Liver (tissue), 8 donors: ENCODE measurements at regions not wholly inside any gene's neighbourhood (a gene's known extent, or its start where the extent isn't known, plus 50 kb on each side); places are given as distances from the start of the nearest gene placed in this dataset.

Experiments
- DNase-seq: peaks from one replicate; pipeline ENCODE4 v3.0.0-alpha.2; 2017; ENCODE audit warnings: low spot score
- H3K27ac ChIP-seq, 2 donors: one replicate each; pipeline ENCODE4 v1.7.0; 2013; ENCODE audit warnings: inconsistent platforms in 2 of 2, low read length in 2 of 2, control low read depth in 1 of 2, low read depth in 1 of 2, mild to moderate bottlenecking in 1 of 2
- H3K27me3 ChIP-seq, 4 donors: one replicate each; pipeline versions ENCODE4 v1.6.1 to v1.7.0; 2013; ENCODE audit warnings: low read length in 3 of 4, inconsistent platforms in 1 of 4, mild to moderate bottlenecking in 1 of 4, moderate library complexity in 1 of 4; ENCODE audit not compliant: control insufficient read depth in 4 of 4, insufficient read depth in 4 of 4
- H3K36me3 ChIP-seq, 4 donors: one replicate each; pipeline versions ENCODE4 v1.6.1 to v1.7.0; 2013; ENCODE audit warnings: low read length in 3 of 4, mild to moderate bottlenecking in 3 of 4, low read depth in 1 of 4, moderate library complexity in 1 of 4; ENCODE audit not compliant: control insufficient read depth in 4 of 4, insufficient read depth in 3 of 4
- H3K4me1 ChIP-seq, 4 donors: one replicate each; pipeline versions ENCODE4 v1.6.1 to v1.7.0; 2013; ENCODE audit warnings: low read length in 3 of 4, mild to moderate bottlenecking in 3 of 4, moderate library complexity in 1 of 4; ENCODE audit not compliant: control insufficient read depth in 4 of 4, insufficient read depth in 4 of 4
- H3K4me3 ChIP-seq, 3 donors: one replicate each; pipeline versions ENCODE4 v1.6.1 to v1.7.0; 2013; ENCODE audit warnings: low read length in 3 of 3, control low read depth in 1 of 3, low read depth in 1 of 3, mild to moderate bottlenecking in 1 of 3
- H3K9ac ChIP-seq, 2 donors: one replicate each; pipeline ENCODE4 v1.7.0; 2013; ENCODE audit warnings: low read length in 2 of 2, mild to moderate bottlenecking in 2 of 2, moderate library complexity in 2 of 2, control low read depth in 1 of 2, low read depth in 1 of 2
- H3K9me3 ChIP-seq, 4 donors: one replicate each; pipeline versions ENCODE4 v1.6.1 to v1.7.0; 2013; ENCODE audit warnings: low read length in 3 of 4; ENCODE audit not compliant: control insufficient read depth in 4 of 4
- EGR1 ChIP-seq, 2 donors: IDR thresholded peaks; 2 replicates each; pipeline ENCODE4 v1.6.1; 2016 to 2018; ENCODE audit warnings: antibody characterized with exemption in 2 of 2, low read depth in 2 of 2
- FOXA1 ChIP-seq: IDR thresholded peaks from 2 replicates; pipeline ENCODE4 v1.6.1; 2016; ENCODE audit warnings: antibody characterized with exemption
- FOXA2 ChIP-seq: IDR thresholded peaks from 2 replicates; pipeline ENCODE4 v1.6.1; 2016; ENCODE audit warnings: antibody characterized with exemption
- GABPA ChIP-seq, 2 donors: IDR thresholded peaks in 1 of 2; conservative IDR thresholded peaks in 1 of 2; 2 replicates each; pipeline ENCODE4 v1.6.1; 2016; ENCODE audit warnings: antibody characterized with exemption in 2 of 2, mild to moderate bottlenecking in 1 of 2, moderate library complexity in 1 of 2
- HNF4A ChIP-seq, 2 donors: conservative IDR thresholded peaks; 2 replicates each; pipeline ENCODE4 v1.6.1; 2016; ENCODE audit warnings: antibody characterized with exemption in 2 of 2, mild to moderate bottlenecking in 2 of 2
- HNF4G ChIP-seq: IDR thresholded peaks from 2 replicates; pipeline ENCODE4 v1.6.1; 2016; ENCODE audit warnings: antibody characterized with exemption
- JUND ChIP-seq, 2 donors: IDR thresholded peaks; 2 replicates each; pipeline ENCODE4 v1.6.1; 2016; ENCODE audit warnings: antibody characterized with exemption in 2 of 2
- NR2F2 ChIP-seq: IDR thresholded peaks from 2 replicates; pipeline ENCODE4 v1.6.1; 2016; ENCODE audit warnings: antibody characterized with exemption
- RAD21 ChIP-seq, 2 donors: IDR thresholded peaks; 2 replicates each; pipeline ENCODE4 v1.6.1; 2016; ENCODE audit warnings: antibody characterized with exemption in 2 of 2, mild to moderate bottlenecking in 2 of 2
- RXRA ChIP-seq, 2 donors: IDR thresholded peaks; 2 replicates each; pipeline ENCODE4 v1.6.1; 2017 to 2018; ENCODE audit warnings: antibody characterized with exemption in 2 of 2, mild to moderate bottlenecking in 1 of 2
- SP1 ChIP-seq: IDR thresholded peaks from 2 replicates; pipeline ENCODE4 v1.6.1; 2018; ENCODE audit warnings: antibody characterized with exemption, mild to moderate bottlenecking
- TAF1 ChIP-seq: conservative IDR thresholded peaks from 2 replicates; pipeline ENCODE4 v1.6.1; 2016; ENCODE audit warnings: antibody characterized with exemption, mild to moderate bottlenecking
- YY1 ChIP-seq: IDR thresholded peaks from 2 replicates; pipeline ENCODE4 v1.6.1; 2016; ENCODE audit warnings: antibody characterized with exemption, mild to moderate bottlenecking
- WGBS: extraction: QIAGEN DNeasy Blood & Tissue Kit; methylation state at CpG from one replicate; pipeline ENCODE4 v1.1.7; 2013; 5-methylcytosine and 5-hydroxymethylcytosine counted together
- TF ChIP-seq, protein P1 (sequence below): IDR thresholded peaks from 2 replicates; pipeline ENCODE4 v1.6.1; 2016; ENCODE audit warnings: antibody characterized with exemption
- TF ChIP-seq, protein P2 (sequence below): IDR thresholded peaks from 2 replicates; pipeline ENCODE4 v1.6.1; 2016; ENCODE audit warnings: antibody characterized with exemption
- TF ChIP-seq, protein P3 (sequence below): IDR thresholded peaks from 2 replicates; pipeline ENCODE4 v1.6.1; 2016; ENCODE audit warnings: antibody characterized with exemption, mild to moderate bottlenecking
- TF ChIP-seq, protein P4 (sequence below): IDR thresholded peaks from 2 replicates; pipeline ENCODE4 v1.6.1; 2016; ENCODE audit warnings: antibody characterized with exemption
- TF ChIP-seq, protein P5 (sequence below): fragments of 150-350 bp; IDR thresholded peaks from 2 replicates; pipeline ENCODE4 v1.5.1; 2017; ENCODE audit warnings: improper control_type of control experiment, low read depth, low read length; ENCODE audit not compliant: missing input control
- donor health status: healthy.
- donor health status: healthy.
- donor health status: healthy.
- donor health status: healthy.
- donor health status: healthy.

DNA sequence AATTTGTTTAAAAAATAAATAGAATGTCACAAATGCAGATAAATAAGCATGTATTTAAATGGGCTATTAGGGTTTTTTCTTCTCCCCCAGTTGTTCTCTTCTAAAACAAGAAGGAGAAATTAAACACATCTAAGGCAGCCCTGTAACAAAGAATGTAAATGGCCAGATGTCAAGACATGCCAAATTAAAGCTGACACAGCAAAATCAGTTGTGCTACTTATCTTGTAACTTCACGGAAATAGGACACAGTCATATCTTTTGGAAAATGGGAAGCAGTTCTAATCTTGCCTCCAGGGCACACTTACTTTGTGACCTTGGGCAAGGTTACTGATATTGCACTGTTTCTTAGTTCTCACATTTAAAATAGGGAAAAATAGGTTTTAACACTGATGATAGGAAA, 200.1 kb upstream of the NRXN1 start:
- TF ChIP-seq, protein P1, sequence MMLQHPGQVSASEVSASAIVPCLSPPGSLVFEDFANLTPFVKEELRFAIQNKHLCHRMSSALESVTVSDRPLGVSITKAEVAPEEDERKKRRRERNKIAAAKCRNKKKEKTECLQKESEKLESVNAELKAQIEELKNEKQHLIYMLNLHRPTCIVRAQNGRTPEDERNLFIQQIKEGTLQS = no peak
- no peak for TF ChIP-seq SP1
- TF ChIP-seq, protein P2, sequence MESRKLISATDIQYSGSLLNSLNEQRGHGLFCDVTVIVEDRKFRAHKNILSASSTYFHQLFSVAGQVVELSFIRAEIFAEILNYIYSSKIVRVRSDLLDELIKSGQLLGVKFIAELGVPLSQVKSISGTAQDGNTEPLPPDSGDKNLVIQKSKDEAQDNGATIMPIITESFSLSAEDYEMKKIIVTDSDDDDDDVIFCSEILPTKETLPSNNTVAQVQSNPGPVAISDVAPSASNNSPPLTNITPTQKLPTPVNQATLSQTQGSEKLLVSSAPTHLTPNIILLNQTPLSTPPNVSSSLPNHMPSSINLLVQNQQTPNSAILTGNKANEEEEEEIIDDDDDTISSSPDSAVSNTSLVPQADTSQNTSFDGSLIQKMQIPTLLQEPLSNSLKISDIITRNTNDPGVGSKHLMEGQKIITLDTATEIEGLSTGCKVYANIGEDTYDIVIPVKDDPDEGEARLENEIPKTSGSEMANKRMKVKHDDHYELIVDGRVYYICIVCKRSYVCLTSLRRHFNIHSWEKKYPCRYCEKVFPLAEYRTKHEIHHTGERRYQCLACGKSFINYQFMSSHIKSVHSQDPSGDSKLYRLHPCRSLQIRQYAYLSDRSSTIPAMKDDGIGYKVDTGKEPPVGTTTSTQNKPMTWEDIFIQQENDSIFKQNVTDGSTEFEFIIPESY = no peak
- no peak for TF ChIP-seq TAF1
- no peak for TF ChIP-seq HNF4A (conservative IDR thresholded peaks at IDR 0.05)
- no peak for TF ChIP-seq FOXA2
- no peak for TF ChIP-seq NR2F2
- no peak for TF ChIP-seq HNF4G
- TF ChIP-seq RAD21 (IDR thresholded peaks at IDR 0.05) = no peak
- TF ChIP-seq EGR1 (IDR thresholded peaks at IDR 0.05; ENCODE audit: low read depth in 2 of 2) = no peak
- no peak for TF ChIP-seq RXRA (IDR thresholded peaks at IDR 0.05)
- TF ChIP-seq FOXA1 = no peak
- no peak for TF ChIP-seq YY1
- TF ChIP-seq, protein P3, sequence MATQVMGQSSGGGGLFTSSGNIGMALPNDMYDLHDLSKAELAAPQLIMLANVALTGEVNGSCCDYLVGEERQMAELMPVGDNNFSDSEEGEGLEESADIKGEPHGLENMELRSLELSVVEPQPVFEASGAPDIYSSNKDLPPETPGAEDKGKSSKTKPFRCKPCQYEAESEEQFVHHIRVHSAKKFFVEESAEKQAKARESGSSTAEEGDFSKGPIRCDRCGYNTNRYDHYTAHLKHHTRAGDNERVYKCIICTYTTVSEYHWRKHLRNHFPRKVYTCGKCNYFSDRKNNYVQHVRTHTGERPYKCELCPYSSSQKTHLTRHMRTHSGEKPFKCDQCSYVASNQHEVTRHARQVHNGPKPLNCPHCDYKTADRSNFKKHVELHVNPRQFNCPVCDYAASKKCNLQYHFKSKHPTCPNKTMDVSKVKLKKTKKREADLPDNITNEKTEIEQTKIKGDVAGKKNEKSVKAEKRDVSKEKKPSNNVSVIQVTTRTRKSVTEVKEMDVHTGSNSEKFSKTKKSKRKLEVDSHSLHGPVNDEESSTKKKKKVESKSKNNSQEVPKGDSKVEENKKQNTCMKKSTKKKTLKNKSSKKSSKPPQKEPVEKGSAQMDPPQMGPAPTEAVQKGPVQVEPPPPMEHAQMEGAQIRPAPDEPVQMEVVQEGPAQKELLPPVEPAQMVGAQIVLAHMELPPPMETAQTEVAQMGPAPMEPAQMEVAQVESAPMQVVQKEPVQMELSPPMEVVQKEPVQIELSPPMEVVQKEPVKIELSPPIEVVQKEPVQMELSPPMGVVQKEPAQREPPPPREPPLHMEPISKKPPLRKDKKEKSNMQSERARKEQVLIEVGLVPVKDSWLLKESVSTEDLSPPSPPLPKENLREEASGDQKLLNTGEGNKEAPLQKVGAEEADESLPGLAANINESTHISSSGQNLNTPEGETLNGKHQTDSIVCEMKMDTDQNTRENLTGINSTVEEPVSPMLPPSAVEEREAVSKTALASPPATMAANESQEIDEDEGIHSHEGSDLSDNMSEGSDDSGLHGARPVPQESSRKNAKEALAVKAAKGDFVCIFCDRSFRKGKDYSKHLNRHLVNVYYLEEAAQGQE = no peak
- TF ChIP-seq, protein P4, sequence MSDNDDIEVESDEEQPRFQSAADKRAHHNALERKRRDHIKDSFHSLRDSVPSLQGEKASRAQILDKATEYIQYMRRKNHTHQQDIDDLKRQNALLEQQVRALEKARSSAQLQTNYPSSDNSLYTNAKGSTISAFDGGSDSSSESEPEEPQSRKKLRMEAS = no peak
- TF ChIP-seq, protein P5, sequence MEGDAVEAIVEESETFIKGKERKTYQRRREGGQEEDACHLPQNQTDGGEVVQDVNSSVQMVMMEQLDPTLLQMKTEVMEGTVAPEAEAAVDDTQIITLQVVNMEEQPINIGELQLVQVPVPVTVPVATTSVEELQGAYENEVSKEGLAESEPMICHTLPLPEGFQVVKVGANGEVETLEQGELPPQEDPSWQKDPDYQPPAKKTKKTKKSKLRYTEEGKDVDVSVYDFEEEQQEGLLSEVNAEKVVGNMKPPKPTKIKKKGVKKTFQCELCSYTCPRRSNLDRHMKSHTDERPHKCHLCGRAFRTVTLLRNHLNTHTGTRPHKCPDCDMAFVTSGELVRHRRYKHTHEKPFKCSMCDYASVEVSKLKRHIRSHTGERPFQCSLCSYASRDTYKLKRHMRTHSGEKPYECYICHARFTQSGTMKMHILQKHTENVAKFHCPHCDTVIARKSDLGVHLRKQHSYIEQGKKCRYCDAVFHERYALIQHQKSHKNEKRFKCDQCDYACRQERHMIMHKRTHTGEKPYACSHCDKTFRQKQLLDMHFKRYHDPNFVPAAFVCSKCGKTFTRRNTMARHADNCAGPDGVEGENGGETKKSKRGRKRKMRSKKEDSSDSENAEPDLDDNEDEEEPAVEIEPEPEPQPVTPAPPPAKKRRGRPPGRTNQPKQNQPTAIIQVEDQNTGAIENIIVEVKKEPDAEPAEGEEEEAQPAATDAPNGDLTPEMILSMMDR = no peak
- no peak for TF ChIP-seq GABPA (IDR thresholded peaks at IDR 0.05 in 1 of 2, conservative IDR thresholded peaks at IDR 0.05 in 1 of 2)
- TF ChIP-seq JUND (IDR thresholded peaks at IDR 0.05) = no peak
- H3K27me3 ChIP-seq = no peaks in the 10 kb centered on the region
- peaks cover 0 to 2% (median 0%) of the 10 kb centered on the region in 4 donors for H3K9me3 ChIP-seq
- H3K4me3 ChIP-seq = no peak overlapping the region
- no peaks in the 10 kb centered on the region for H3K4me1 ChIP-seq
- H3K9ac ChIP-seq = no peak overlapping the region
- H3K27ac ChIP-seq = no peak overlapping the region
- no peaks in the 10 kb centered on the region for H3K36me3 ChIP-seq
- no peak for DNase-seq
- WGBS = 64% methylated on average over 1 of the region's 1 CpG

DNA sequence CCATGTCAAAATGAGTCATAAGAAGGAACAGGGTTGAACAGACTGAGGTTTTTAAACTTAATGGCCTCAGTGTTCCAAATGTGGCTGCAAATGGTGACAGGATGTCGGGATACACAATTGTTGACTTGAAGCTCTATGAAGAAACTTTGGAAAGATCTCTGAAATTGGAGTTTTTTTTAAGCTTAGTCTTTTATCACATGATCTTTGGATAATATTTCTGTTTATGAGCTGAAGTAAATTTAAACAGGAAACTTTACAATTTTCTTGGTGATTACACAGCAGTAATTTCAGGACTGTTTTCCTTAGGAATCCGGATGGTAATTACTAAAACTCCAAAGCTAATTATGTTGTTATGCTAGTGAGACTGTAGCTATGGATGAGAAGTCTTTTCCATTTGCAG, 199.1 kb upstream of the NRXN1 start:
- no peaks in the 10 kb centered on the region for H3K27me3 ChIP-seq
- H3K36me3 ChIP-seq = no peaks in the 10 kb centered on the region
- no peak overlapping the region for H3K9ac ChIP-seq
- no peaks in the 10 kb centered on the region for H3K4me1 ChIP-seq
- TF ChIP-seq HNF4A (conservative IDR thresholded peaks at IDR 0.05) (no peak), TAF1 (no peak), SP1 (no peak), RXRA (IDR thresholded peaks at IDR 0.05) (no peak), YY1 (no peak), GABPA (IDR thresholded peaks at IDR 0.05 in 1 of 2, conservative IDR thresholded peaks at IDR 0.05 in 1 of 2) (no peak), NR2F2 (no peak), EGR1 (IDR thresholded peaks at IDR 0.05; ENCODE audit: low read depth in 2 of 2) (no peak), FOXA2 (no peak)
- TF ChIP-seq, protein P4 = no peak
- TF ChIP-seq, protein P2 = no peak
- peaks cover 0 to 2% (median 0%) of the 10 kb centered on the region in 4 donors for H3K9me3 ChIP-seq
- 85% methylated on average over 2 of the region's 2 CpGs for WGBS
- no peak overlapping the region for H3K27ac ChIP-seq
- no peak overlapping the region for H3K4me3 ChIP-seq
- DNase-seq = no peak
